Glomerular endothelial cell (primary cell): ENCODE measurements at regions not wholly inside any gene's neighbourhood (a gene's known extent, or its start where the extent isn't known, plus 50 kb on each side); places are given as distances from the start of the nearest gene placed in this dataset.

ENCODE experiments used
- DNase-seq: peaks from one replicate; pipeline ENCODE4 v3.0.0-alpha.2; 2011; ENCODE audit warnings: low read depth, low spot score; ENCODE audit errors: extremely low read depth

DNA sequence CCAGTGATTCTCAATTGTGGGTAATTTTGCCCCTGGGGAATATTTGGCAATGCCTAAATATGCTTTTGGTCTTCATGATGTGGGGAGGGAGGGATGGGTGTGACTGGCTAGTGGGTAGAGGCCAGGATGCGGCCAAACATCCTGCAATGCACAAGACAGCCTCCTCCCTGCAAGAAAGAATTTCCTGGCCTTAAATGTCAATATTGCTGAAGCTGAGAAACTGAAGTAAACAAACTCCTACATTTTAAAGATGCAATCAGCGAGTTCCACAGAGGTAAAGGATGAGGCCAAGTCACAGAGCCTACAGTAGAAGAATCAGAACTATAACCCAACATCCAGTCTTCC lies 272.9 kb upstream of the EPHA4 start:
- DNase-seq = no peak

DNA sequence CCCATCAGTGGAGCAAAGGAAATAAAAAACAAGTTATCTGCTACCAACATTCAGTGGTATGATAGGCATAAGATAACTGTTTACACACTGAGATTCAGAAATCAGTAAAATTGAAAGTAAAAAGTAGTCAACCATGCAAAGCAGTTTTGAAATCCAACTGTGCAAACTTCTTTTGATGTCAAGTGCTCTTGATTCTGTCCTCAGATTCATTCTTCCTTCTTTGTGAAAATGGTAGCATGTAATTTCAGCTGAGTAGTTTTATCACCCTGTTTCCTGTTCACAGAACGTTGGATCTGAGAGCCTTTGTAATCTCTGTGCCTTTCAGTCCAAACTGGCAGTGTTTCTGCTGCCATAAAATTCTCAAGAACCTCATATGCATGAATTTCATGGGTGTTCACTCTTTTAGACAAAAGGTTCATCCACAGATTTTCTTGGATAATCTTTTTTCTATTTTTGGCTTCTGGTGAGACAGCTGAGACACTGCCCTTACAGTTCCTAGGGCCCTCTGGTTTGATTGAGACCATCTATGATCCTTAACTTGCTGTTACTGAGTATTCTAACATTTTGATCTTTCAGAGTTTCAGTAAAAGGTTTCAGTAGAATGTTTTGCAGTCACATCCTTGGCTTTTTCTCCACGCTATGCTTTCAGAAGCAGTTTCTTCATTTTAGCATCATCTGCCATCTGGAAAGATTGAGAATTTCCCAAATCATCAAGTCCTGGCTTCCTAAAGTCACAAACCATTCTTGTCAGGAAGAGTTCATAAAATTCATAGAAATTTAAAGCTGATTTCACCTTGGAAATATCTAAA lies 272.3 kb upstream of the EPHA4 start:
- DNase-seq = no peak

DNA sequence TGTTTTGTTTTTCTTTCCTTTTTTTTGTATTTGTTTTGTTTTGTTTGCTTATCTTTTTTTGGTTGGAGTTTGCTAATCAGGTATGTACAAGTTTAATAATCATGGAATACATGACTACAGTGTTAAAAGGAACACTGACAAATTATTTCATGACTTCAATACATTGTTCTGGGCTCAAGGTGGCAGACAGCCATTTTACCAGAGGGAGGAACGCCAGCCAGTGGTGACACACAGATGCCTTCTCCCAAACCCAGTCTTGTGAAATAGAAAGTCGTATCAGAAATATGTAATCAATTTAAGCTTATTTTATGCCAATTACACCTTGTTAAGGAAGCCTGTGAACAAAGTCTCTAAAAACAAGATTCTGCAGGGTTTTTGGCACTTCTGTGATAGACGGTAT lies 264.0 kb upstream of the EPHA4 start:
- DNase-seq = no peak

DNA sequence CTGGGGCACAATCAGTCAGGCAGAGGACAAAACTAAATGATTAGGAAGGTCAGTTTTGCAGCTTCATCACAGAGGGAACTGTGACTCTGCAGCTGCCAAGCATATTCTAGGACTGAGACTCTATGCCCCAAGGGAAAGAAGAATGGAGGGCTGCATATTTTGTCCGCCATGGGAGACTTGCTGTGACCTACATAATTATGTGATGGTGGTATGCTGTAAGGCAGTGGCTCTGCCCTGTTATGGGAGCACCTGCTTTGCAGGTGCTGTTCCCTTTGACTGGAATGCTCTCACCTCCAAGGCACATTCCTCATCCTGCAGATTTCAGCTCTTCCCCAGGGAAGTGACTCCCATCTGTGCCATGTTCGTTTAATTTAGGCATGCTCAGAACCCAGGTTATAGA lies 261.9 kb upstream of the EPHA4 start:
- no peak for DNase-seq

DNA sequence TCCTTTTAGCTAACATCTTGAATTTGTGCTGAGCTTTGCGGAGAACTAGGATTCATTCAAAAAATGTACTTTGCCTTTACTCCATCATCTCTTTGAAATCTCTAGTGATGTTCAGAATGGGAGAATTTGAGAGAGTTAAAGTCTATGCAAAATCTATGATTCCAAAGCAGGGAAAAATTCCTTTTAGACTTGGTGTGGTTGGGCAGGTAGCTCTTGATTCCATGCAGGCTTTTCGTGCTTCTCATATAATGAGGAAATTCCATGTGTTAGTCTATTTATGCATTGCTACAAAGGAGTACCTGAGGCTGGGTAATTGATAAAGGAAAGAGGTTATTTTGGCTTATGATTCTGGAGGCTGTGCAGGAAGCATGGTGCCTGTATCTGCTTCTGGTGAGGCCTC lies 258.9 kb upstream of the EPHA4 start:
- no peak for DNase-seq

DNA sequence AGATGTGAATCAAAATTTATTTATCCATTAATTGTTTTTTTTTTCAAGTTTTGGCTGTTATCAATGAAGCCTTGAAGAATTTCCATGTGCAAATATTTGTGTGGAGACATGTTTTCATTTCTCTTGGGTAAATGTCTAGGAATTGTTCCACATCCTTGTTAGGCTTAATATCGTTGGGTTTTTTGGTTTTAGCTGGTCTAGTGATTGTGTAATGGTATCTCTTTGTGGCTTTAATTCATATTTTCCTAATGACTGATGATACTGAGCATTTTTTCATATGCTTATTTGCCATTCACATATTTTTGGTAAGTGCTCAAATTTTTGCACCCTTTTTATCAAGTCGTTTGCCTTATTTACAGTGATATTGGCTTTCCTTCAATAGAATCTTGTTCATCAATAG lies 250.3 kb upstream of the EPHA4 start:
- DNase-seq = no peak

DNA sequence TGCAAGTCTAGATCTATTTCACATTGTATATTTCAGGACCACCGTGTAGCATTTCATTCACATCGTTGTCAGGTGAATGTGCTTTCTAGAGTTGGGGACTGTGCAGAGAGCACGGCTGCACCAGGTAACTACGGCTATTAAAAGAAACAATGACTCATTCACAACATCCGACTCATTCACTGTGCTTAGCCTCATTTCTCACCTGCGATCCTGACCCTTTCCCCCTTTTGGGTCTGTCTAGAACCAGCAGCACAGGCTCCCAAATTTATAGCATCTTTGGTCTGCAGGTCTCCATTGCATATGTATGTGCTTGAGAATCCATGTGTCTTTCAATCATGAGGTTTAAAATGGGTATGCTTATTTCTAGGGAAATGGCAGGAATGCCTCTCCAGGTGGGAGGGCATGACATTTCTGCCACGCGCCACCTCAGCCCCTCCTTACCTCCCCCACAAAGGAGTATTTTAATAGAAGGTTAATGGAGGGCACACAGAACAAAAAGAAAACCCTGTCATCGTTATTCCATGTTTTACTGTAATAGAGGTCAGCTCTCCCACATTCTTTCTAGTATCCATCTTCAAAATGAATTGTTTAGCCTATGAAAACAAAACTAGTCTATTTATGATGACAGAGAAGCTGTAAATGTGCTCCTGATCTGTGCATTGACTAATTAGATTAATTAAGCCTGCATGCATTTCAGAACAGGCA lies 246.7 kb upstream of the EPHA4 start:
- no peak for DNase-seq

DNA sequence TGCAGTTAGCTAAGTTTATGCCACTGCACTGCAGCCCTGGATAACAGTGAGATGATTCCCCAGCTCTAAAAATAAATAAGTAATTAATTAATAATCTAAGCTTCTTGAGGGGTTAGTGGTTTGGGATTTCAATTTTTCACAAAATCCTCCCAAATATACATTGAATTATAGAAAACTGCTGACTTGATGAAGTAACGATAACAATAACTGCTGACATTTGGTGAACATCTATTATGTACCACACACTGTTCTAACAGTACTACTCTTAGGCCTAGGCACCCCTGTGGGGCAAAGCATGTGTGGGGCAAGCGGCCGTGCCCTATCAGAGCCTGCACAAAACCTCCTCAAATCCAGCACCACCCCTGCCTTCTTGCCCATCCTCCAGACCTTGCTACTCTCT lies 245.8 kb upstream of the EPHA4 start:
- DNase-seq = no peak

DNA sequence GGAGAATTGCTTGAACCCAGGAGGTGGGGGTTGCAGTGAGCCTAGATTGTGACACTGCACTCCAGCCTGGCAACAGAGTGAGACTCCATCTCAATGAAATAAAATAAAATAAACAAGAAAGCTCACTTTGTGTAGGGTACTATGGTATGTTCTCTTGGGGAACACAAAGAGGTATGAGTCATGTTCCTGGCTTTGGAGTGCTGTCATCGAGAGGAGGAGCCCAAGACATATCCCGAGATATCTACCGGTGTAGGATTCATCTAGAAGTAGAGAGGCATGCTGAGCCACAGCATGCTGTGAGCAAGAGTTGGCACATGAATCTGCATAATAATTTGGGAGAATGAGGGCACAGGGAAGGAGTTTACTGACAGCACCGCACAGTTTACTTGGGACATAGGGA lies 244.9 kb upstream of the EPHA4 start:
- no peak for DNase-seq

DNA sequence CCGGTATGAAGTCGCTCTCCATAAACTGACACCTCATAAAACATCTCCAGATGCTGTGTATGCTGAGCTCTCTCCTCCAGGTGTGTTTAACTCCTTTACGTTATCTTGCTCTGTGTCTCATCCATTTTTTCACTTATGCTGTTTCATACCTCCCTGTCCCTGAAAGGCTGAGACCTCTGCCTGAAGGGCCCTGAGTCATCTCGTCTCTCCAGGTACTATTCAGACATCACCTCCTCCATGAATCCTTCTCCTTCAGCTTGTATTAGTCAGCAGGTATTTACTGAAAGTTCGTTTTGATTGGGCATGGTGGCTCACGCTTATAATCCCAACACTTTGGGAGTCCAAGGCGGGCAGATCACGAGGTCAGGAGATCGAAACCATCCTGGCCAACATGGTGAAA lies 244.5 kb upstream of the EPHA4 start:
- DNase-seq = no peak

DNA sequence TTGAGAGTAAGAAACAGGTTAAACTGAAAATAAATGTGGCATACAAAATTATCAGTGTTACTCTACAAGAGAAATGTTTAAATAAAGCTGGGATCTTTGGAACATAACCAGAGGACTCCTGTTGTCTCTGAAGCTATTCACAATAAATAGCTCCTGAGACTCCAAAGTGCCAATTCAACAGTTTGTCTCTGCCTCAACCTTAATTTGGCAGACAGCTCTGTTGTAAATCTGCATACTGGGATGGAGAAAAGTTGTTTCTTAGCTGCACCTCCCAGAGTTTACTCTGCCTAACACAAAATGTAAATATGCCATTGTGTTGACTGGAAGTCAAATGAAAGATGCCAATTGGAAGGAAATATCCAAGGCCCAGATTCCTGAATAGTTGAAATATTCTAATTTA lies 238.5 kb upstream of the EPHA4 start:
- no peak for DNase-seq

DNA sequence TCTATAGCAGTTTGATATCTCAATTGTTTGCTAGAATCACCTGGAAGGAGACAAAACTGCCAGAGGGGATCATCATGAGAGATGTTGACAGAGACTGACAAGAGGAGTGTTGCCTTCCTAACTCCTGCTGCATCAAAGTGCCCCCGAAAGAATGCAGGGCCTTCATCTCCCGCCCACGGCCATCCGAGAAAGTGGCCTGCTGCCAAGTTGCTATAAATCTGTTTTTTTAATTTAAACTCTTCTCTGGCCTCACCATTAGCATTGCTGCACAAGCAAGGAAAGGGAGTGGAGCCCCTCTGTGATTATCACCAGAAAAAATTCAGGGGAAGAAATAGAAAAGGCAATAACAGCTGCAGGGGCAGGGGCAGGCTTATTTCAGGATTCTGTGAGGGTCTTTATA lies 238.1 kb upstream of the EPHA4 start:
- no peak for DNase-seq

DNA sequence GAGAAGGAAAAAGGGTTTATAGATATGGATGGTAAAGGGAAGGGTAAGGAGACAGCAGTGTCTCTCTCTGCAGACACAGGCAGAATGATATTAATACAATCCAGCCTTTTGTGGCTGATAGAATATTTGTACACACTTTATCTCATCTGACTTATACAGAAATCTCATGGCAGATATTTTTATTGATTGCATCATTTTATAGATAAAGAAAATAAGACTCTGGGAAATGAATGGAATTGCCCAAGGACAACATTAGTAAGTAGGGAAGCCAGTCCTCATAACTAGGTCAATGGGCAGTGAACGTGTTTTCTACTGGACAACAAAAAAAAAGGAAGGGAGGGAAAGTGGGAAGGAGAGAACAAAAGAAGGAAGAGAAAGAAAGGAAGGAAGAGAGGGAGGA lies 236.4 kb upstream of the EPHA4 start:
- no peak for DNase-seq

DNA sequence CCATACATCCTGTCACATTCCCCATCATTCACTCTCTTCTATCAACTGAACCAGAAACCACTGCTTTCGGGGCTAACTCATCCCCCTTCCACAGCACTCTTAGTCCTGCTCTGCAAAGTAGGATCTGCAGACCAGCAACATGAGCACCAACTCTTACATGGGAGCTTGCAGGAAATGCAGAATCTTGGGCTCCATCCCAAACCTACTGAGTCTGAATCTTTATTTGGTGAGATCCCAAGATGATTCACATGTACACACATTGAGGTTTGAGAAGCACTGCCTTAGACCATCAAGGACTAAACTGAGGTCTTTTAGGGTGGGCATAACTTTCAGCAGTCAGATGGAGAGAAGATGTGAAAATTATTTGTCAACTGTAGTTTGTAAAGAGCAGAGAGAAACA lies 235.6 kb upstream of the EPHA4 start:
- DNase-seq = no peak

DNA sequence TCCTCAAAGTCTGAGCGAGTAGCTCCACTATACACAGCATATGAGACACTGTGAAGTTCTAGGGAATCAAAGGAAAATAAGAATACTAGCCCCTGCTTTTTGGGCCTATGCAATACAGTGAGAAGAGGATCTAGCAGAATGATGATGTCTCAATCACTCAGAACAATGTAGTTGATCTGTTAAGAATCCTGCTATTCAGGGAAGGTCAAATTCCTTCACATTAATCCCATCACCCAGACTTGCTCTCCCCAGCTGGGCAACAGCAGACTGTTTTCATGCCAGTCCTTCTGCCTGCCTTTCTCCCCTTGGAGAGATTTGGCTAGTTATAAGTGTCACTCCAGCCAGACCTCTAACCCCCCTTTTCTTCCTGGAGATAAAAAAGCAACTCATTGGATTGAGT lies 230.0 kb upstream of the EPHA4 start:
- DNase-seq = no peak

DNA sequence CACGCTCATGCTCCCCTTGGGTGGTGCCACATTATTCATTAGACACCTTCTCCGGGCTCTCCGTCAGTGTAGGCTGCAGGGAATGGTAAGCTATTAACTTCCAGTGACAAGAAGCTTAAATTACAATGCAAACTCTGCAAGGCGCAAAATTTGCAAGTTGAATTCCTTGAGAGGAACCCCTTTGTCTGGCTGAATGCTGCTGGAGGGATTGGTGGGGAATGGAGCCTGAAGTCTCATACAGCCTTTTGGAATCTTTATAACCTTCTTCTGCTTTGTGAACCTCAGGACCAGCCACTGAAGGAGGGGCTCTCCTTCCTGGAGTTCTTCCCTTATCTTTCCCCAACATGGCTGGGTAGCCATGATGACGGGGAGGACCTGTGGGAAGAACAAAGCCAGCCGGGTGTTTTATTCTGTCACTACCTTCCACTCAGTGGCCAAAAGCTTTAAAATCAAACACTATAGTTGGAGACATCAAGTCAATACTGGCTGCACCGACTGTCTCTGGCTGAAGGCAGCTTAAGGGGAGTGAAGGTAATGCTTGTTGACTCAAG lies 220.9 kb upstream of the EPHA4 start:
- no peak for DNase-seq

DNA sequence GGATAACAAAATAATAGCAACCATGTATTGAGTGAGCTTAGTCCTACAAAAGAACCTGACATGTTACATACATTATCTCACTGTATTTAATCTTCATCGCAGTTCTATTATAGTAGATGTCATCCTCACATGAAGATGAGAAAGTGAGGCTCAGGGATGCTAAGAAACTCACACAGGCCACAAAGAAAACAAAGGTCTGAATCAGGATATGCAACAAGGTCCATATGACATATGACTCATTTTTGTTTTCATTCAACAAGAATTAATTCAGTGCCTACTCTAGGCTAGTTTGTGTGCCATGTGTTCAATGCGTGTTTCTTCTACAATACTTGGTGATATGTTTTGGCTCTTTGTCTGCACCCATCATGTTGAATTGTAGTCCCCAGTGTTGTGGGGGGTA lies 219.7 kb upstream of the EPHA4 start:
- no peak for DNase-seq

DNA sequence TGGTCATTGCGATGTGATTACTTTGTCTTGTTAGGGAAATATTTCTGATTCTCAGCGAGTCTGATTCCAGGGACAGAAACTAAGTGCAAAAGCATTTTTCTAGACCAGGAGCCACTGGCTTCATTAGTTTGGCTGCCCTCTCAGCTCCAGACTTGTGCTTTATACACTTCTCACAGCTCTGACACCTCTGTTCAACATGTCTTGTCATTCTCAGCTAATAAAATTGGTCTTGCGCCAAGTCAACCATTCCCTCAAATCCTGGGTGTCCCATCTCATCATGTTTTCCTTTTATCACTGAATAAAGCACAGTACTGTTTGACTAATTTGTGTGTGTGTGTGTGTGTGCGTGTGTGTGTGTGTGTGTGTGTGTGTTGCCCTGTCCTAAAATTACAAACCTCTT lies 215.5 kb upstream of the EPHA4 start:
- DNase-seq = no peak

DNA sequence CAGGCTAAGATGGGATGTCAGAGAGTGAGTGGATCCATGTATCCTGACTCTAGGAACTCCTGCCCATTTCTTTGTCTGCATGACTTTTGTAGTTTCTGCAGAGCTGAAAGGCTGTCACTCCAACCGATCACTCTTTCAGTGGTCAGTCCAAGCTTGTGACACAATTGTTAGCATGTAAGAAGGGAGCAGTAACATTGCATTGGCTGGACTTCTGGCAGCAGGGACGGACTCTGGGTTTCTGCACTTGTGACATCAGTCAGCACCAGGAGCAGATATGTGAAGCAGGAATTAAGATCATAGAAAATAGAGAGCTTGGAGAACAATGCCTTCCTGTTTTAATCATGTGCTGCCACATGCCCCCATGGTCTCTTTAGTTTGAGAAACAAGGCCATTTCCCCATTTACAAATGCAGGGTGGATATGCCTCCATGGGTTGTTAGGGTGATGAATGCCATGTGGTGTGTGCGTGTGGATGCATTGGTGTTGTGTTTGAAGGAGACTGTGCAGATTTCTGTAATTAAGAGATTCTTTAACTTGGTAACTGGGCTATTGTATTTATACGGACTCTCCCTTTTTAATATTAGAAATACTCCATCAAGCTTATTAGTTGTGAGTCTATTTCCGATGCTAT lies 214.3 kb upstream of the EPHA4 start:
- DNase-seq = no peak

DNA sequence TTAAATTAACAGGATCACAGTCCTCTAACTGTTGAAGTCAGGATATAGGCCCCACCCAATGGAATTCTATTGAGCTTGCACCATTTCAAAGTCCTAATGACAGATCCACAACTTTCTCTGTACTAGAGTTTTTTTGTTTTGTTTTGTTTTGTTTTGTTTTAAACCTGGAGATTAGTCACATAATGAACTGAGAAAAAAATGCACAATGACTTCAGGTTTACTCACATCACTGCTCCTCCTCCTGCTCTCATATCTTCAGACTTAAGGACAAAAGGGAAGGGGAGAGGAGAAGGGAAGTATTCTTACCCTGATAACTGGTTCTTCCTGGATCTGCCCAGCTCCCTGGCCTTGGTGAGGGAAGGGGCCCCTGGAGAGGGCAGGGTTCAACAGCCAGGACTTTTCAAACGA lies 208.2 kb upstream of the EPHA4 start:
- DNase-seq = peak; percentile 64

DNA sequence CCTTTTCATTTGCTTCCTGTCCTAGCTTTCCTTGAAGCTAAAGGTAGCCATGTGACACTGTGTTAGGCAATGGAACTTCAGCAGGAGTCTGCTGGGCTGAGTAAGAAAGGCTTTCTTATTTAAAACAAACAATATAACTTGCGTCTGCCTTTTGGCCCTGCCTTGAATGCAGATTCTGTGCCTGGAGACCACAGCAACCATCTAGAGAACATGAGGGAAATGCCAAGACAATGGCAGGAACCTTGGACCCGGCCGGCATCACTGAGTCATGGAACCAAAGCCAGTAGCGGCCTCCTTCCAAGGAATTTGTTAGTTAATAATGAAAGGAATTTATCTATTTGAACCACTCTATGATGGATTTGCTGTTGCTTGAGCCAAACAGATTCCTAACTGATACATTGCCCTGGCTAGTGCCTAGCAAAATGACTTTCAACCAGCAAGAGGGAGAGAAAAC lies 207.5 kb upstream of the EPHA4 start:
- peak; percentile 93 for DNase-seq

DNA sequence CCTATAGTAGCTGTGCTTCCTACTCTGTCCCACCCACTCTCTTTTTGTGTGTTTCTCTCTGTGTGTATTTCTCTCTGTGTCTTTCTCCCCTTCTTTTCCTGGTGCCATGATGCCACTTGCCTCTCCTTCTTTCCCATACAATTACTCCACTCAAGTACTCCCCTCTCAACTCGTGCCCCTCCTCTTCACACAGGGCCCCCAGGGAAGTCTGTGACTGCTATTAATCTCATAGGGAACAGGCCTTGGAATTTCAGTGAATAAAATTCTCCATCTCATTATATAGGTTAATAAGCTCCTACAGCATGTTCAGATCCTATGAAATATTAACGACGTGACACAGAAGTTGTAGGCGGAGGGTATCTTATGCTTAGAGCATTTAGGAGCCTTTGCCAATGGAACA lies 205.9 kb upstream of the EPHA4 start:
- no peak for DNase-seq
